ENCODE measurements at regions not wholly inside any gene's neighbourhood (a gene's known extent, or its start where the extent isn't known, plus 50 kb on each side); places are given as distances from the start of the nearest gene placed in this dataset.
"Not testable (repeated sequence)": the region's sequence is repeated elsewhere in the genome, so short reads cannot be mapped to it uniquely, and the experiment has no call there.

GRCh38 chr11:98365941-98366340, 654.8 kb upstream of the CNTN5 start:
- DNase-seq (ENCODE audit: low spot score) (no peak), ATAC-seq (ENCODE audit: low FRiP score) (no peak)
- no peak for TF ChIP-seq CTCF (IDR thresholded peaks at IDR 0.05)

GRCh38 chr11:98390391-98390790, 630.4 kb upstream of the CNTN5 start:
- no peak for TF ChIP-seq CTCF (IDR thresholded peaks at IDR 0.05)
- no peak for DNase-seq (ENCODE audit: low spot score)
- no peak for ATAC-seq (ENCODE audit: low FRiP score)

GRCh38 chr11:98394500-98394899, 626.2 kb upstream of the CNTN5 start:
- DNase-seq (ENCODE audit: low spot score); ATAC-seq (ENCODE audit: low FRiP score): not testable (repeated sequence)

DNA sequence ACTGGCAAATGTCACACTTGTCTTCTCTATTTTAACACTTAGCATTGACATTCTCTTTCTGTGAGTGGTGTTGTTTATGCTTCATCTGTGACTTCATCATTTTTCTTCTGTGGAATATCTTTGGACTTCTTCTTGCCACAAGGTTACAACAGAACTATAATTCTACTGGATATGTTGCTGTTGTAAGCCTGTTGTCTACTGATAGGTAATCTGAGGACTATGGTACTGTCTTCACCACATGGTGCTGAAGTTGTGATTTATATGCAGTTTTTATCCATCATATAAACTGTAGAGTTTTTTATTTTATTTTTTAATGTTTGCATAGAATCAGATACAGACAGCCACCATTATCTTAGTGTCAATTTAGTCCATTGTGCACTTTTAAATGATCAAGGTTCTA, 622.2 kb upstream of the CNTN5 start:
- ATAC-seq (ENCODE audit: low FRiP score): no peak
- TF ChIP-seq CTCF (IDR thresholded peaks at IDR 0.05): no peak
- DNase-seq (ENCODE audit: low spot score): no peak

- DNase-seq (ENCODE audit: low spot score): no peak
- TF ChIP-seq CTCF (IDR thresholded peaks at IDR 0.05): no peak
- no peak for ATAC-seq (ENCODE audit: low FRiP score)
These were observed 611.7 kb upstream of the CNTN5 start for GRCh38 chr11:98409069-98409468.

DNA sequence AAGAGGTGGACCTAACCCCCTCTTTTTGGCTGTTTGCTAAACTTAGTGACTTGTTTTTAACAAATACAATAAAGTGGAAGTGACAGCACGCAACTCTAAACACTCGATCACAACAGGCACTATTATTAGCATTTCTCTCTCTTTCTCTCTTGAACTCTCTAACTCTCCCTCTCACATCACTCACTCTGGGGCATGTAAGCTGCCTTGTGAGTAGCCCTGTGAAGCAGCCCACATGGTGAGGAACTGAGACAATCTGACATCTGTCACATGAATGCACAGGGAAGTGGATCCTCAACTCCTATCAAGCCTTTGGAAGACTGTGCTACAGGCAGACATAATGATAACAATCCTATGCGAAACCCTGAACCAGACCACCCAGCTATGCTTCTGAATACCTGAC, 609.0 kb upstream of the CNTN5 start:
- no peak for TF ChIP-seq CTCF (IDR thresholded peaks at IDR 0.05)

DNA sequence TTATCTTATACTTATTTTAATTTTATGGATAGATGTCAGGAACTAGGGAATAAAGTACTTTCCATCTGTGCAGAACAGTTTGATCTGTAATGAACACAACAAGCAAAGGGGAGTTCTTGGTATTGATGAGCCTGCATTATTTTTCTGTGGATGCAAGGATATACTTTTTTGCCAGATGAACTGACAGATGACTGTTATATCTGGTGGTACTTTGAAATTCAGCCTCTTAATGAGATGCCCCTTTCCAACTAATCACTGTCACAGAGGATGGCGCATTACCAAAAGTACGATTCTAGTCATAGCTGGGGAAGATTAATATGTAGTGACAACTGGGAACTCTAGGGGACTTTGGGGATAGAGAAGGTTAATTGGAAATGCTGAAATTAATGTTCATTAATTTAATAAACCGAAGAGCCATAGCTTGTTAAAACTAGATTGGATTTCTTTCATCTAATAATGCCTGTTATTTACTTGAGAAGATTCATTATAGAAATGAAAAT, 603.4 kb upstream of the CNTN5 start:
- no peak for DNase-seq (ENCODE audit: low spot score)
- no peak for ATAC-seq (ENCODE audit: low FRiP score)
- TF ChIP-seq CTCF (IDR thresholded peaks at IDR 0.05): no peak

More for the DNA sequence above, 609.0 kb upstream of the CNTN5 start:
- DNase-seq (ENCODE audit: low spot score) (no peak), ATAC-seq (ENCODE audit: low FRiP score) (no peak)

DNA sequence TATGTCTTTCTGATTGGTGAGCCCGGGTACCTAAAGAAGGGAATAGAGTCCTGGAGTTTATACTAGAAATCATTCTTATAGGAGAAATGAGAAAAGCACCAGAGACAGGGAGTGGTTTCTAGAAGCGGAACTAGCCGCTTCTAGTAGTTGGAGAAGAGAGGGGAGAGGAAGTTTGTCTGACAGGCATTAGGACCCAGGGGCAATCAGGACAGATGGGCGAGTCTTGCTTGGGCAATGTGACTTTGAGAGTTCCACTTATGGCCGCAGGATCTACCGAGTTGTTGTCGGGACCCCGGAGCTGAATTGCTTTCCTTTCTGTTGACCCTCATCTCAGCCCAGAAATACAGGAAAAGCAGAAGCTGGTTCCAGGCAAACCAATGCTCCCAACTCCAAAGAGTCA, 596.8 kb upstream of the CNTN5 start:
- TF ChIP-seq CTCF (IDR thresholded peaks at IDR 0.05): no peak
- no peak for DNase-seq (ENCODE audit: low spot score)
- no peak for ATAC-seq (ENCODE audit: low FRiP score)

- DNase-seq (ENCODE audit: low spot score); ATAC-seq (ENCODE audit: low FRiP score): not testable (repeated sequence)
These were observed 596.0 kb upstream of the CNTN5 start for GRCh38 chr11:98424773-98425172.
